GM12891 (cell line): ENCODE measurements at regions not wholly inside any gene's neighbourhood (a gene's known extent, or its start where the extent isn't known, plus 50 kb on each side); places are given as distances from the start of the nearest gene placed in this dataset.

Experiments used
- PAX5 ChIP-seq: IDR thresholded peaks from 2 replicates; pipeline ENCODE4 v1.6.1; 2011; ENCODE audit warnings: low read length, moderate library complexity, mild to moderate bottlenecking; ENCODE audit not compliant: insufficient read depth, severe bottlenecking
- POLR2A ChIP-seq: IDR thresholded peaks from 2 replicates; pipeline ENCODE4 v1.6.1; 2011; ENCODE audit warnings: low read depth, low read length, control low read depth
- POLR2AphosphoS5 ChIP-seq: IDR thresholded peaks from 2 replicates; pipeline ENCODE4 v1.6.1; 2011; ENCODE audit warnings: low read depth, low read length, control low read depth
- POU2F2 ChIP-seq: IDR thresholded peaks from 2 replicates; pipeline ENCODE4 v1.6.1; 2011; ENCODE audit warnings: low read depth, mild to moderate bottlenecking, control low read depth, low read length, moderate library complexity
- SPI1 ChIP-seq: IDR thresholded peaks from 2 replicates; pipeline ENCODE4 v1.6.1; 2011; ENCODE audit warnings: low read depth, low read length, control low read depth
- TAF1 ChIP-seq: IDR thresholded peaks from 2 replicates; pipeline ENCODE4 v1.6.1; 2011; ENCODE audit warnings: low read depth, low read length, control low read depth

DNA sequence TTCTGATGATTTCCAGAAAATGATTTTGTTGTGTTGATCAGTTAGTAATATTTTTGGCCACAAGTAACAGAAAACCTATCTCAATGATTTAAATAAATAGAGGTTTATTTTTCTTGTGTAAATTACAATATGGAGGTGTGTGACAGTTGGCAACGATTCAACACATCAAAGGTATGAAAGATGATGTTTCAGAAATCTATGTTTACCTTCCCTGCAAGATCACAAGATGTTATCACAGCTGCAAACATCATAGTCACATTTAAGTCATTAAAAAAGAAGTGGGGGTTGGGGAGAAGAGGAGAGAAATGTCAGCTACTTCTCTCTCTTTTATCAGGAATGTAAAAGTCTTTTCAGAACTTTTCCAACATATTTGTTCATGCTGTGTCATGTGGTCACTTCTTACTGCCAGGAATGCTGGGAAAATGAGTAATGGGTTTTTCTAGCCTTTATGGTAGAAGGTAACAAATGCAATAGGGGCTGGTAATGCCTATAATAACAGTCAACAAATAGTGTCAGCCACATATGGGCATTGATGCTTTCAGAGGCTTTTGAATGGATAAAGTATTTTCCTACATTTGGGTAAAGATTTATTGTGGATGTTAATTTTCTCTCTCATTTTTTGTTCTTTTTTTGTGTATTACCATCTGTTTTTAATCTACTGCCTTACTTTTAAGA, 742.7 kb downstream of the TLE1 start:
- TF ChIP-seq POLR2AphosphoS5 (no peak), POLR2A (no peak), TAF1 (no peak), PAX5 (no peak), SPI1 (no peak), POU2F2 (no peak)
